HCT116 (cell line): ENCODE measurements at regions not wholly inside any gene's neighbourhood (a gene's known extent, or its start where the extent isn't known, plus 50 kb on each side); places are given as distances from the start of the nearest gene placed in this dataset.

Source experiments
- EGR1 ChIP-seq: IDR thresholded peaks from 2 replicates; pipeline ENCODE4 v1.6.1; 2012; ENCODE audit warnings: low read depth
- POLR2A ChIP-seq: IDR thresholded peaks from 2 replicates; pipeline ENCODE4 v1.7.0; 2011; ENCODE audit warnings: borderline replicate concordance; ENCODE audit not compliant: insufficient read depth, insufficient read length; ENCODE audit errors: extremely low read depth
- POLR2AphosphoS5 ChIP-seq: IDR thresholded peaks from 2 replicates; pipeline ENCODE4 v1.6.1; 2011; ENCODE audit warnings: mild to moderate bottlenecking, low read depth, low read length, moderate library complexity
- RAD21 ChIP-seq: IDR thresholded peaks from 2 replicates; pipeline ENCODE4 v1.6.1; 2012; ENCODE audit warnings: low read depth, mild to moderate bottlenecking
- YY1 ChIP-seq: IDR thresholded peaks from 2 replicates; pipeline ENCODE4 v1.6.1; 2011; ENCODE audit warnings: low read length, low read depth, moderate library complexity, mild to moderate bottlenecking; ENCODE audit not compliant: insufficient replicate concordance; ENCODE audit errors: extremely low read depth
- TF ChIP-seq, protein P1 (sequence below), 3 experiments: fragments of 200-600 bp in 1 of 3; sonication (generic) in 1 of 3; IDR thresholded peaks in 2 of 3; conservative IDR thresholded peaks in 1 of 3; 2 replicates each; pipeline ENCODE4 v1.5.1; 2012 to 2017; ENCODE audit warnings: low read depth in 2 of 3, low read length in 2 of 3, antibody characterized with exemption in 1 of 3, borderline replicate concordance in 1 of 3, control low read depth in 1 of 3, mild to moderate bottlenecking in 1 of 3, mixed read lengths in 1 of 3, mixed run types in 1 of 3, moderate library complexity in 1 of 3; ENCODE audit not compliant: insufficient read depth in 1 of 3

GRCh38 chr3:135444058-135444457 is 521.5 kb upstream of the PPP2R3A start:
- TF ChIP-seq, protein P1, sequence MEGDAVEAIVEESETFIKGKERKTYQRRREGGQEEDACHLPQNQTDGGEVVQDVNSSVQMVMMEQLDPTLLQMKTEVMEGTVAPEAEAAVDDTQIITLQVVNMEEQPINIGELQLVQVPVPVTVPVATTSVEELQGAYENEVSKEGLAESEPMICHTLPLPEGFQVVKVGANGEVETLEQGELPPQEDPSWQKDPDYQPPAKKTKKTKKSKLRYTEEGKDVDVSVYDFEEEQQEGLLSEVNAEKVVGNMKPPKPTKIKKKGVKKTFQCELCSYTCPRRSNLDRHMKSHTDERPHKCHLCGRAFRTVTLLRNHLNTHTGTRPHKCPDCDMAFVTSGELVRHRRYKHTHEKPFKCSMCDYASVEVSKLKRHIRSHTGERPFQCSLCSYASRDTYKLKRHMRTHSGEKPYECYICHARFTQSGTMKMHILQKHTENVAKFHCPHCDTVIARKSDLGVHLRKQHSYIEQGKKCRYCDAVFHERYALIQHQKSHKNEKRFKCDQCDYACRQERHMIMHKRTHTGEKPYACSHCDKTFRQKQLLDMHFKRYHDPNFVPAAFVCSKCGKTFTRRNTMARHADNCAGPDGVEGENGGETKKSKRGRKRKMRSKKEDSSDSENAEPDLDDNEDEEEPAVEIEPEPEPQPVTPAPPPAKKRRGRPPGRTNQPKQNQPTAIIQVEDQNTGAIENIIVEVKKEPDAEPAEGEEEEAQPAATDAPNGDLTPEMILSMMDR (IDR thresholded peaks at IDR 0.05 in 2 of 3, conservative IDR thresholded peaks at IDR 0.05 in 1 of 3; ENCODE audit: borderline replicate concordance in 1 of 3, insufficient read depth in 1 of 3, low read depth in 2 of 3, low read length in 2 of 3) = no peak
- TF ChIP-seq POLR2A (no peak), EGR1 (no peak), POLR2AphosphoS5 (no peak), RAD21 (no peak), YY1 (no peak)
